ENCODE measurements at regions not wholly inside any gene's neighbourhood (a gene's known extent, or its start where the extent isn't known, plus 50 kb on each side); places are given as distances from the start of the nearest gene placed in this dataset.

- TF ChIP-seq EZH2phosphoT487 (IDR thresholded peaks at IDR 0.05; ENCODE audit: insufficient read depth, low read depth) = no peak
- TF ChIP-seq EZH2 (IDR thresholded peaks at IDR 0.05; ENCODE audit: insufficient read depth, poor library complexity, severe bottlenecking) = no peak
These were observed 572.2 kb downstream of the GALR1 start for GRCh38 chr18:77821892-77822291.
